ENCODE measurements at regions not wholly inside any gene's neighbourhood (a gene's known extent, or its start where the extent isn't known, plus 50 kb on each side); places are given as distances from the start of the nearest gene placed in this dataset.

- no peak for TF ChIP-seq CTCF (IDR thresholded peaks at IDR 0.05)
- TF ChIP-seq POLR2A (IDR thresholded peaks at IDR 0.05), result no peak
- TF ChIP-seq POLR2AphosphoS5 (IDR thresholded peaks at IDR 0.05; ENCODE audit: insufficient read depth in 1 of 2, low read depth in 1 of 2), result no peak
These were observed 953.6 kb upstream of the AGA start for GRCh38 chr4:178395798-178396197.

All from vagina (tissue), 2 donors.